Activated CD4-positive, alpha-beta T cell treated with anti-CD3 and anti-CD28 coated beads, Interleukin-2, amount 50 U/mL, for 4 hours (primary cell): ENCODE measurements at regions not wholly inside any gene's neighbourhood (a gene's known extent, or its start where the extent isn't known, plus 50 kb on each side); places are given as distances from the start of the nearest gene placed in this dataset.
"Not testable (repeated sequence)": the region's sequence is repeated elsewhere in the genome, so short reads cannot be mapped to it uniquely, and the experiment has no call there.

Experiments
- DNase-seq, 2 experiments: peaks; one replicate each; pipeline ENCODE4 v3.0.0-alpha.2; 2020

- DNase-seq = not testable (repeated sequence)
Observed at GRCh38 chr10:64360240-64360639, 839.0 kb downstream of the REEP3 start.

GRCh38 chr10:64363687-64364086, 842.5 kb downstream of the REEP3 start:
- DNase-seq = no peak

GRCh38 chr10:64365663-64366062, 844.5 kb downstream of the REEP3 start:
- DNase-seq = no peak

- no peak for DNase-seq
Observed at GRCh38 chr10:64368298-64368697, 847.1 kb downstream of the REEP3 start.

- no peak for DNase-seq
Observed at GRCh38 chr10:64369885-64370773, 848.9 kb downstream of the REEP3 start.

GRCh38 chr10:64374346-64374745, 853.1 kb downstream of the REEP3 start:
- no peak for DNase-seq

GRCh38 chr10:64376167-64376566, 855.0 kb downstream of the REEP3 start:
- no peak for DNase-seq

GRCh38 chr10:64379898-64380297, 858.7 kb downstream of the REEP3 start:
- no peak for DNase-seq

GRCh38 chr10:64385355-64385754, 864.2 kb downstream of the REEP3 start:
- no peak for DNase-seq

- no peak for DNase-seq
Observed at GRCh38 chr10:64394744-64395143, 873.5 kb downstream of the REEP3 start.

- no peak for DNase-seq
Observed at GRCh38 chr10:64396105-64396708, 875.0 kb downstream of the REEP3 start.

GRCh38 chr10:64397125-64397524, 875.9 kb downstream of the REEP3 start:
- DNase-seq = no peak

GRCh38 chr10:64408391-64409183, 887.4 kb downstream of the REEP3 start:
- no peak for DNase-seq

GRCh38 chr10:64409349-64409748, 888.1 kb downstream of the REEP3 start:
- no peak for DNase-seq

- DNase-seq = no peak
Observed at GRCh38 chr10:64416011-64416410, 894.8 kb downstream of the REEP3 start.

- no peak for DNase-seq
Observed at GRCh38 chr10:64419461-64419860, 898.3 kb downstream of the REEP3 start.

GRCh38 chr10:64426745-64427144, 905.5 kb downstream of the REEP3 start:
- no peak for DNase-seq

- no peak for DNase-seq
Observed at GRCh38 chr10:64430690-64431323, 909.6 kb downstream of the REEP3 start.

- DNase-seq = not testable (repeated sequence)
Observed at GRCh38 chr10:64441872-64442271, 920.7 kb downstream of the REEP3 start.

GRCh38 chr10:64444163-64444562, 923.0 kb downstream of the REEP3 start:
- no peak for DNase-seq

GRCh38 chr10:64444564-64444963, 923.4 kb downstream of the REEP3 start:
- no peak for DNase-seq

GRCh38 chr10:64449603-64450002, 928.4 kb downstream of the REEP3 start:
- DNase-seq = no peak

- no peak for DNase-seq
Observed at GRCh38 chr10:64450312-64450711, 929.1 kb downstream of the REEP3 start.
